H1 (cell line): ENCODE measurements at regions not wholly inside any gene's neighbourhood (a gene's known extent, or its start where the extent isn't known, plus 50 kb on each side); places are given as distances from the start of the nearest gene placed in this dataset.

Experiments used
- MAFK ChIP-seq: IDR thresholded peaks from 2 replicates; pipeline ENCODE4 v1.6.1; 2012; ENCODE audit warnings: low read depth, mild to moderate bottlenecking, improper control_type of control experiment, low read length
- NANOG ChIP-seq: IDR thresholded peaks from 2 replicates; pipeline ENCODE4 v1.6.1; 2011; ENCODE audit warnings: low read length, low read depth, mild to moderate bottlenecking, inconsistent platforms; ENCODE audit not compliant: insufficient read depth, poor library complexity, severe bottlenecking
- RNF2 ChIP-seq: fragments of 200-900, 300-1000 bp; sonication (generic); IDR thresholded peaks from 2 replicates; pipeline ENCODE4 v1.7.1; 2016; ENCODE audit warnings: borderline replicate concordance, low read depth, mild to moderate bottlenecking, antibody characterized with exemption, low read length; ENCODE audit not compliant: poor library complexity, severe bottlenecking; ENCODE audit errors: missing control alignments
- SIRT6 ChIP-seq: IDR thresholded peaks from one replicate; pipeline ENCODE4 v1.7.1; 2012; ENCODE audit warnings: low read length, inconsistent platforms
- SUZ12 ChIP-seq: fragments of 200-600 bp; sonication (generic); IDR thresholded peaks from 2 replicates; pipeline ENCODE4 v1.6.1; 2012; ENCODE audit warnings: mild to moderate bottlenecking, inconsistent platforms, low read length, moderate library complexity, mixed read lengths
- TEAD4 ChIP-seq: IDR thresholded peaks from 2 replicates; pipeline ENCODE4 v1.6.1; 2012; ENCODE audit warnings: low read depth, low read length, inconsistent platforms, mixed read lengths
- YY1 ChIP-seq: IDR thresholded peaks from 2 replicates; pipeline ENCODE4 v1.6.1; 2011; ENCODE audit warnings: low read depth, mild to moderate bottlenecking, low read length
- TF ChIP-seq, protein P1 (sequence below): IDR thresholded peaks from 2 replicates; pipeline ENCODE4 v1.6.1; 2011; ENCODE audit warnings: low read length, improper control_type of control experiment

DNA sequence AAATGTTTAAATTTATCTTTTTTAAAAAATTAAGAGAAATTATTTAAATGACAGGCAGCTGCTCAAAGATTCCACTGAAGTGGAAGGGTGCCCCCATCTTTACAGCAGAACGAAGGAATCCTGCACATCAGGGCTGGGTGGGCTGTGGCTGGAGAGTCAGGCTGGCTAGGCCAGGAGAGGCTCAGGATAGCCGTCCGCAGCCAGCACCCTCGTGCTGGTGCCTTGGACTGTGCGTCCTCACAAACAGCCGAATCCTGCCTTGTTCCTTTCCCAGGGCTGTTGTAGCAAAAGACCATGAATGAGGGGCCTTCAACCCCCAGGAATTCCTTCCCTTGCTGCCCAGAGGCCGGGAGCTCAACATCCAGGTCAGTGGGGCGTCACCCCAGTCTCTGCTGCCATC is 64.6 kb upstream of the FCN1 start (continued):
- TF ChIP-seq NANOG (no peak), SIRT6 (no peak), SUZ12 (no peak), TEAD4 (no peak), MAFK (no peak), YY1 (no peak), RNF2 (no peak)
- TF ChIP-seq, protein P1, sequence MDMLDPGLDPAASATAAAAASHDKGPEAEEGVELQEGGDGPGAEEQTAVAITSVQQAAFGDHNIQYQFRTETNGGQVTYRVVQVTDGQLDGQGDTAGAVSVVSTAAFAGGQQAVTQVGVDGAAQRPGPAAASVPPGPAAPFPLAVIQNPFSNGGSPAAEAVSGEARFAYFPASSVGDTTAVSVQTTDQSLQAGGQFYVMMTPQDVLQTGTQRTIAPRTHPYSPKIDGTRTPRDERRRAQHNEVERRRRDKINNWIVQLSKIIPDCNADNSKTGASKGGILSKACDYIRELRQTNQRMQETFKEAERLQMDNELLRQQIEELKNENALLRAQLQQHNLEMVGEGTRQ: no peak
